Activated B cell treated with CpG ODN at 0.5 μM for 24 hours (primary cell): ENCODE measurements at regions not wholly inside any gene's neighbourhood (a gene's known extent, or its start where the extent isn't known, plus 50 kb on each side); places are given as distances from the start of the nearest gene placed in this dataset.
"Not testable (repeated sequence)": the region's sequence is repeated elsewhere in the genome, so short reads cannot be mapped to it uniquely, and the experiment has no call there.

Source experiments
- ATAC-seq: fragments of 200-7000 bp; cut with Tn5 transposase; one replicate; pipeline ENCODE4 v1.10.0; 2021; ENCODE audit warnings: low read depth, mild to moderate bottlenecking, moderate library complexity
- CTCF ChIA-PET: fragments of 350-600 bp; sonication (Branson Sonifier 250); formaldehyde crosslinking; loops from one replicate; lab custom pipeline; 2021; ENCODE audit warnings: antibody characterized with exemption; lab: Charles Lee
- POLR2A ChIA-PET: fragments of 350-600 bp; sonication (Branson Sonifier 250); formaldehyde crosslinking; loops from one replicate; lab custom pipeline; 2021; ENCODE audit warnings: antibody characterized with exemption; lab: Charles Lee
- DNase-seq: peaks from one replicate; pipeline ENCODE4 v3.0.0; 2022
- H3K27ac Mint-ChIP-seq: one replicate; pipeline ENCODE4 v1.8.0; 2020; ENCODE audit warnings: mixed read lengths
- H3K27me3 Mint-ChIP-seq: one replicate; pipeline ENCODE4 v1.8.0; 2021; ENCODE audit warnings: mixed read lengths
- H3K36me3 Mint-ChIP-seq: one replicate; pipeline ENCODE4 v1.8.0; 2021; ENCODE audit warnings: low read depth, mixed read lengths
- H3K4me1 Mint-ChIP-seq: one replicate; pipeline ENCODE4 v1.8.0; 2021; ENCODE audit warnings: mixed read lengths
- H3K4me3 Mint-ChIP-seq: one replicate; pipeline ENCODE4 v1.8.0; 2020; ENCODE audit warnings: mild to moderate bottlenecking, mixed read lengths
- H3K9me3 Mint-ChIP-seq: one replicate; pipeline ENCODE4 v1.8.0; 2020; ENCODE audit warnings: mixed read lengths
- CTCF ChIP-seq: fragments of 200-600 bp; IDR thresholded peaks from one replicate; pipeline ENCODE4 v1.8.0; 2022; ENCODE audit warnings: antibody characterized with exemption, mild to moderate bottlenecking
- intact Hi-C: fragments of 100-400 bp; cut with micrococcal nuclease; formaldehyde crosslinking; loops from one replicate; pipeline ENCODE4 v1.15.1; 2024

DNA sequence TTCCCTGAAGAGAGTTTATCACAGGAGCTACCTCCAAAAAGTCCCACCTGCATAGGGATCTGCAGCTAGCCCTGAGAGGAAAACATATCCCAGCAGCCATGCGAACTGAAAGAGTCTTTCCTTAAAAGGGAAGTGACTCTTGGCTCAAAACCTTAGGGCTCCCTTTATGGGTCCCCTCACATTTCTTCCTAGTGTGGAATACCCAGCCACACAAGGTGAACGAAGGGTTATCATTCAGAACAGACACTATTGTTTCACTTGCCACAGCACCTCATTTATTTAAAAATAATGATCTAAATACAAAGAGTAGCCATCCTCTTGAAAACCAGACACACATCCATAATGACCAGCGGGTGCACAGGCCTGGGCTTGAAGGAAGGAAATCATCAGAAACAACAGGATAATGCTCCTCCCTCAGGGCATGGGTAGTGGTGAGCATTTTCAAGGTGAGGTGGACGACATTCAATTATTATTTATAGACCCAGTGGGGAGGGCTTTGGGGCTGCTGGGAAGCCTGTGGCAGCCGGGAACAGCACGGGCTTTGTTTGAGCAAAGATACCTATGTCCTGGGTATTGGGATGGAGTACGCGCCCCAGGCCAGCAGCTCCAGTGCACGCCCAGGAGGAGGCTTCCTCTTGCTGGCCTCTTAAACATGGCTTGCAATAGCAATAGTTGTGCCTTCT lies 119.0 kb upstream of the ITGA6 start:
- ATAC-seq, result no peak
- H3K4me3 Mint-ChIP-seq, result no peak overlapping the region

DNA sequence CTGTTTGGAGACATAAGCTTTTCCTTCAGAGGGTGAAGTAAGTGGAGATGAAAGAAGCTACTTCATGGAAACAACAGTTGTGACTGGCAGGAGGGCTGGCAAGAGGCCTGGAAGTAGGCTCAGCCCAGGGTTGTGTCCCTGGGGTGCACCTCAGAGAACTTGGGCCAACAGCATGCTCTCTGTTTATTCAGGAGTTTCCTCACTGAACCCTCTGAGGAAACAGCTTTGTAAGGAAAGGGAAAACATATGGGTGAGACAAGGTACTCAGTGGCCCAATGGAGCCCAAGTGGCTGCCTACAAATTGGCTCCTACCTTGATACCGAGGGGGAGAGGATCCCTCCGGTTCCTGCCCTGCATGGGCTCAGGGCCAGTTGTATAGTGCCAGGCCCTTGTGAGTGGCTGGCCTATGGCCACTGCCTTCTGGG lies 115.5 kb upstream of the ITGA6 start:
- ChIA-PET CTCF (no interaction called here), POLR2A (no interaction called here)
- intact Hi-C loops, result no loop called here
- no peak overlapping the region for H3K4me3 Mint-ChIP-seq
- no peak overlapping the region for H3K27ac Mint-ChIP-seq
- no peaks in the 10 kb centered on the region for H3K27me3 Mint-ChIP-seq
- DNase-seq (no peak), ATAC-seq (no peak)
- H3K9me3 Mint-ChIP-seq, result no peaks in the 10 kb centered on the region
- no peaks in the 10 kb centered on the region for H3K36me3 Mint-ChIP-seq
- no peaks in the 10 kb centered on the region for H3K4me1 Mint-ChIP-seq
- TF ChIP-seq CTCF, result no peak

More for the DNA sequence above, 119.0 kb upstream of the ITGA6 start:
- TF ChIP-seq CTCF, result no peak
- ChIA-PET POLR2A (no interaction called here), CTCF (no interaction called here)
- Mint-ChIP-seq H3K36me3 (no peaks in the 10 kb centered on the region), H3K27me3 (peaks cover 9% of the 10 kb centered on the region), H3K9me3 (no peaks in the 10 kb centered on the region), H3K4me1 (no peaks in the 10 kb centered on the region), H3K27ac (no peak overlapping the region)
- intact Hi-C loops, result no loop called here
- no peak for DNase-seq

DNA sequence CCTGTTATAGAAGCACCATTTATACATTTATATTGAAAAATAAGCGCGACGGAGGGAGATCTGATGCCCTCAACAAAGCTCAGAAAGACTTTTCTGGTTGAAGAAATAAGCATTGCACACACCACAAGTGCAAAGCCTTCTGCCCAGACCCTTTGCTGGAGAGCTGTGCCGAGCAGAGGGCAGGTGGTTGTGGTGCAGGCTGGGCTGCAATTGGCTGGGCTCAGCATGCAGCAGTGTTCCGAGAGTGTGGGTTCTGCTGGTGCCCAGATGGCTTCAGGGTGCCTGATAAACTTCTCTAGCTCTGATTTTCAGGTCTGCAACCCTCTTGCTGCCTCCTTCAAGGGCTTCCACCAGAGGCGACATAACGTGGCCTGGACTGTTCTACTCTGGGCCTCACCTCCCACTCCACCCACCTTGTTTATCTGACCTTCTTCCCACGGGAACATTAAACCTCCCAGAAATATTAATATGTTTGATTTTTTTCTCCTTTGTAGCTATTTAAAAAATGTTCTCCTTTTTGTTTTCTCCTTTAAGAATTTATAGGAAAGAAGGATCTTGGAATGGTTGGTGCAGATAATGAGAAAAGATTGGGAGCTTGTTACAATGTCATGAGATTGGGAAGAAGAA lies 113.6 kb upstream of the ITGA6 start:
- TF ChIP-seq CTCF, result no peak
- DNase-seq, result no peak
- ChIA-PET CTCF (no interaction called here), POLR2A (no interaction called here)
- no peak overlapping the region for H3K4me3 Mint-ChIP-seq
- intact Hi-C loops, result no loop called here
- H3K4me1 Mint-ChIP-seq, result no peaks in the 10 kb centered on the region
- no peak for ATAC-seq
- no peaks in the 10 kb centered on the region for H3K36me3 Mint-ChIP-seq
- no peaks in the 10 kb centered on the region for H3K27me3 Mint-ChIP-seq
- H3K9me3 Mint-ChIP-seq, result no peaks in the 10 kb centered on the region
- no peak overlapping the region for H3K27ac Mint-ChIP-seq

- not testable (repeated sequence) for H3K4me1 Mint-ChIP-seq
Measured at GRCh38 chr2:172315070-172315469, 112.3 kb upstream of the ITGA6 start.

DNA sequence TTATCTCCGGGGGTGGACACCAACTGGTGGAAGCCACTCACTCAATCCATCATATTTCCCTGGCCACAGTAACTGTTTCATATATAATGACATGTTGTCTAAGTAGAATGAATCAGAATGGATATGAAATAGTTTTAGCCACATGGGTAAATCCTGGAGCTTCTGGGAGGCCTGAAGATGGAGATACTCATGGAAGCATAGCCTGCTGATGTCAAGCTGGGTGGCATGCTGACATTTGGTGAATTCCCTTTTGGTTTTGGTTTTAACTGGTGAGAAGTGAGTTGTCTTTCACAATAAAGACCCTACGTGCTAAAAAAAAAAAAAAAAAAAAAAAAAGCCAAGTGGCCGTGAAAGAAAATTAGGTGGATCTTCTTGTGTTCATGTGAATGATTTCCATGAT lies 105.3 kb upstream of the ITGA6 start:
- H3K27ac Mint-ChIP-seq, result no peak overlapping the region
- intact Hi-C loops, result no loop called here

More at GRCh38 chr2:172315070-172315469, 112.3 kb upstream of the ITGA6 start:
- POLR2A ChIA-PET, H3K9me3 Mint-ChIP-seq, intact Hi-C loops, ATAC-seq, H3K36me3 Mint-ChIP-seq, H3K27me3 Mint-ChIP-seq, DNase-seq, CTCF ChIA-PET, H3K4me3 Mint-ChIP-seq, H3K27ac Mint-ChIP-seq: not testable (repeated sequence)

More for the DNA sequence above, 105.3 kb upstream of the ITGA6 start:
- ATAC-seq (no peak), DNase-seq (no peak)
- Mint-ChIP-seq H3K4me1 (no peaks in the 10 kb centered on the region), H3K4me3 (no peak overlapping the region), H3K36me3 (no peaks in the 10 kb centered on the region), H3K9me3 (peaks cover 3% of the 10 kb centered on the region), H3K27me3 (peaks cover 3% of the 10 kb centered on the region)
- TF ChIP-seq CTCF, result no peak
- ChIA-PET POLR2A (no interaction called here), CTCF (no interaction called here)
